ENCODE measurements at regions not wholly inside any gene's neighbourhood (a gene's known extent, or its start where the extent isn't known, plus 50 kb on each side); places are given as distances from the start of the nearest gene placed in this dataset.

DNA sequence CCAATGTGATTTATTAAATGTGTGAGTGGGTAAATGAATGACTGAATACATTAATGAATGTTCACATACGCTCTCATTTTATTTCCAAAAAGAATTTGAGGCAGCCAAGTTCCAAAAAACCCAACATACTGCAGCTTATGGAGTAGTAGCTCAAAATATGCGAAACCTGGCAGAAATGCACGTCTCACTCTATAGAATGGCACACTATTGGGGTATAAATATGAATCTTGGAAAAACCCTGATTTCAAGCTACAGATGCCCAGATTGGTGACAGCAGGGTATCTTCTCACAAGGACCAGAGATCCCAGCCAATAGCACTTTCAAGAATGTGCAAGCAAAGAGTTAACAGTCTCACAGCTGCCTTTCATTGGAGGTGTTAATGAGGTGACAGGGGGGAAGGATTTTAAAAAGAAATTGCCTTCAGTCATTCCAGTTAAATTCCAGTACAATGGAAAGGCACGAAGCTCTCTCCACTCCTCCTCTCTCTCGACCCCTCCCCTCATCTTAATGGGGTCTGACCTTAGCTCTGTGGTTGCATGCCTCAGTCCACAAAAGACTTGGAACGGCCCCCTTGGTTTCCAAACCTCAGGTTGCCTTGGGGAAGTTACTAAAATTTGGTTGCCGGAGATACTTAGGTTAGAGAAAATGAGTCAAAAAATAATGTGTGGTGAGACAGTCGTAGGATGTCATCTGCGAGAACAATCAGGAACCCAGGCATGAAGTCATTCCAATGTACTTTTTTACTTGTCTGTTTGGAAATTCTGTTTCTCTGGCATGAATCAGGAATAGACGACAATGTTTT lies 307.4 kb downstream of the NFIB start:
- intact Hi-C loops (cut with DNase I): no loop called here
- H3K27me3 ChIP-seq (ENCODE audit: control insufficient read depth, insufficient read depth, low read length): no peaks in the 10 kb centered on the region
- TF ChIP-seq, protein P1, sequence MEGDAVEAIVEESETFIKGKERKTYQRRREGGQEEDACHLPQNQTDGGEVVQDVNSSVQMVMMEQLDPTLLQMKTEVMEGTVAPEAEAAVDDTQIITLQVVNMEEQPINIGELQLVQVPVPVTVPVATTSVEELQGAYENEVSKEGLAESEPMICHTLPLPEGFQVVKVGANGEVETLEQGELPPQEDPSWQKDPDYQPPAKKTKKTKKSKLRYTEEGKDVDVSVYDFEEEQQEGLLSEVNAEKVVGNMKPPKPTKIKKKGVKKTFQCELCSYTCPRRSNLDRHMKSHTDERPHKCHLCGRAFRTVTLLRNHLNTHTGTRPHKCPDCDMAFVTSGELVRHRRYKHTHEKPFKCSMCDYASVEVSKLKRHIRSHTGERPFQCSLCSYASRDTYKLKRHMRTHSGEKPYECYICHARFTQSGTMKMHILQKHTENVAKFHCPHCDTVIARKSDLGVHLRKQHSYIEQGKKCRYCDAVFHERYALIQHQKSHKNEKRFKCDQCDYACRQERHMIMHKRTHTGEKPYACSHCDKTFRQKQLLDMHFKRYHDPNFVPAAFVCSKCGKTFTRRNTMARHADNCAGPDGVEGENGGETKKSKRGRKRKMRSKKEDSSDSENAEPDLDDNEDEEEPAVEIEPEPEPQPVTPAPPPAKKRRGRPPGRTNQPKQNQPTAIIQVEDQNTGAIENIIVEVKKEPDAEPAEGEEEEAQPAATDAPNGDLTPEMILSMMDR (IDR thresholded peaks at IDR 0.05; ENCODE audit: borderline replicate concordance, extremely low read depth, insufficient read depth): no peak
- no peaks in the 10 kb centered on the region for H3K36me3 ChIP-seq (ENCODE audit: control insufficient read depth in 2 of 3, insufficient read depth in 3 of 3, low read length in 3 of 3)
- H3K9me3 ChIP-seq (ENCODE audit: control insufficient read depth in 2 of 3, insufficient read depth in 1 of 3, low read length in 3 of 3): no peaks in the 10 kb centered on the region
- H3K9ac ChIP-seq (ENCODE audit: low read length in 3 of 3): no peak overlapping the region
- no peaks in the 10 kb centered on the region for H3K4me1 ChIP-seq (ENCODE audit: control insufficient read depth in 2 of 3, insufficient read depth in 2 of 3, low read depth in 1 of 3, low read length in 3 of 3)
- no peak overlapping the region for H3K4me3 ChIP-seq (ENCODE audit: low read length in 3 of 3)
- no peak for FAIRE-seq
- no peak for DNase-seq
- no peak overlapping the region for H3K27ac ChIP-seq (ENCODE audit: low read depth in 2 of 2, low read length in 2 of 2)

DNA sequence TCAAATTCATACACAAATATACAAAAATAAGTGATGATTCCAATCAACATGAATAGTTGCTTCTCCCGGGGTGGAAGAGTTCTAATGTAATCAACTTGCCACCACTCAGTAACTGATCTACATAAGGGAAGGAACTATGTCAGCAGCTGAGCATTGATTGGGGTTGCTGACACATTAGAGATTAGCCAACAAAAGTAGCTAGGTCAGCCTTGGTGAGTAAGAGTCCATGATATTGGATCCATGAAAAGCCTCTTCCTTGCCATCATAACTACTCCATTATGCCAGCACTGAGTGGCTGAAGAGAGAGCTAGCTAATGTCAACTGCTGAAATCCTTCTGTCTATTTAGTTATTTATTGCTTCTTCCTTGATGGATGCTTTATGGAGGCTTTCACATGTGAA lies 309.8 kb downstream of the NFIB start:
- Histone ChIP-seq H3K9ac (ENCODE audit: low read length in 3 of 3) (no peak overlapping the region), H3K4me3 (ENCODE audit: low read length in 3 of 3) (no peak overlapping the region), H3K4me1 (ENCODE audit: control insufficient read depth in 2 of 3, insufficient read depth in 2 of 3, low read depth in 1 of 3, low read length in 3 of 3) (no peaks in the 10 kb centered on the region), H3K9me3 (ENCODE audit: control insufficient read depth in 2 of 3, insufficient read depth in 1 of 3, low read length in 3 of 3) (no peaks in the 10 kb centered on the region), H3K36me3 (ENCODE audit: control insufficient read depth in 2 of 3, insufficient read depth in 3 of 3, low read length in 3 of 3) (no peaks in the 10 kb centered on the region), H3K27me3 (ENCODE audit: control insufficient read depth, insufficient read depth, low read length) (no peaks in the 10 kb centered on the region), H3K27ac (ENCODE audit: low read depth in 2 of 2, low read length in 2 of 2) (no peak overlapping the region)
- FAIRE-seq (no peak), DNase-seq (no peak)
- intact Hi-C loops (cut with DNase I): no loop called here
- TF ChIP-seq, protein P1 (IDR thresholded peaks at IDR 0.05; ENCODE audit: borderline replicate concordance, extremely low read depth, insufficient read depth): no peak

DNA sequence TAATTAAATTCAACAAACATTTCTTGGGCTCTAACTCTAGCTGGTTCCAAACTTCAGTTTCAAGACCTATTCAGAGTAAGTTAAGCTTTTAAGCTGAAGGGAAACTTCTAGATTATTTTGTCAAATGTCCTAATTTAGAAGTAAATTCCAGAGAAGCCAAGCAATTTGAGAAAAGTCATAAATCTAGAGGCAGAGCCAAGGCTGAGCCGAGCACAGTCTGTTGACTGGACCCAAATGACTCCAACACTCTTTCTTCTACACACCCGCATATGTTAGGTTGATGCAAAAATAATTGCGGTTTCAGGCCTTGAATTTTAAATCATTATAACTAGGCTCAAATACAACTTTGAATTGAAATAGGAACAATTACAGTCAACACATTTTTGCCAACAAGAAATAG lies 319.7 kb downstream of the NFIB start:
- Histone ChIP-seq H3K27ac (ENCODE audit: low read depth in 2 of 2, low read length in 2 of 2) (no peak overlapping the region), H3K36me3 (ENCODE audit: control insufficient read depth in 2 of 3, insufficient read depth in 3 of 3, low read length in 3 of 3) (no peaks in the 10 kb centered on the region), H3K9me3 (ENCODE audit: control insufficient read depth in 2 of 3, insufficient read depth in 1 of 3, low read length in 3 of 3) (peaks cover 0 to 5% (median 0%) of the 10 kb centered on the region in 3 donors), H3K27me3 (ENCODE audit: control insufficient read depth, insufficient read depth, low read length) (no peaks in the 10 kb centered on the region), H3K4me3 (ENCODE audit: low read length in 3 of 3) (no peak overlapping the region), H3K9ac (ENCODE audit: low read length in 3 of 3) (no peak overlapping the region), H3K4me1 (ENCODE audit: control insufficient read depth in 2 of 3, insufficient read depth in 2 of 3, low read depth in 1 of 3, low read length in 3 of 3) (peaks cover 0 to 2% (median 0%) of the 10 kb centered on the region in 3 donors)
- intact Hi-C loops (cut with DNase I): no loop called here
- FAIRE-seq (no peak), DNase-seq (peak in 1 of 5 donors; percentile 53)
- TF ChIP-seq, protein P1 (IDR thresholded peaks at IDR 0.05; ENCODE audit: borderline replicate concordance, extremely low read depth, insufficient read depth): no peak

Measured in kidney (tissue), 13 donors.